GM12878 (cell line): ENCODE measurements at regions not wholly inside any gene's neighbourhood (a gene's known extent, or its start where the extent isn't known, plus 50 kb on each side); places are given as distances from the start of the nearest gene placed in this dataset.

ENCODE experiments used
- ATAC-seq: fragments of 200-7000 bp; cut with Tn5 transposase; 3 replicates; pipeline ENCODE4 v1.9.1; 2020; ENCODE audit warnings: mild to moderate bottlenecking, moderate library complexity
- BruUV-seq: library from RNA; stranded (reverse); fragments of 400-500 nt; replicated peaks from 2 replicates; lab custom pipeline; 2021; lab: Mats Ljungman, UMichigan
- CTCF ChIA-PET: fragments of 300-600 bp; sonication (Branson Sonifier 250); formaldehyde crosslinking; extraction: SDS; loops from one replicate; lab custom pipeline; 2021; ENCODE audit warnings: inconsistent platforms; lab: Yijun Ruan, JAX
- POLR2A ChIA-PET: fragments of 350-600 bp; formaldehyde crosslinking; extraction: SDS; loops from one replicate; lab custom pipeline; 2021; ENCODE audit warnings: inconsistent platforms; lab: Charles Lee
- RAD21 ChIA-PET: fragments of 300-600 bp; sonication (Branson Sonifier 250); formaldehyde crosslinking; loops from one replicate; lab custom pipeline; 2023; ENCODE audit warnings: antibody characterized with exemption; ENCODE audit not compliant: unreplicated experiment; lab: Charles Lee
- SMC1A ChIA-PET: fragments of 300-600 bp; sonication (Branson Sonifier 250); formaldehyde crosslinking; loops from one replicate; lab custom pipeline; 2023; ENCODE audit not compliant: unreplicated experiment, uncharacterized antibody; lab: Charles Lee
- DNase-seq: peaks from one replicate; pipeline ENCODE4 v3.0.0-alpha.2; 2011; ENCODE audit warnings: low read depth, low spot score
- FAIRE-seq: peaks from 3 replicates; lab custom pipeline; 2011; peaks lifted over from hg19 to GRCh38; lab: Jason Lieb, UNC
- H2AFZ ChIP-seq: 2 replicates; pipeline ENCODE4 v1.6.0; 2011; ENCODE audit warnings: low read depth, low read length, control low read depth; ENCODE audit not compliant: control insufficient read depth
- H3K27ac ChIP-seq: 2 replicates; pipeline ENCODE4 v1.5.1; 2011; ENCODE audit warnings: control low read depth; ENCODE audit not compliant: control insufficient read depth, insufficient read depth
- H3K27me3 ChIP-seq, 2 experiments: replicated peaks in 1 of 2; 2 replicates each; pipeline versions ENCODE4 v1.6.0 to v1.6.1; 2011; ENCODE audit warnings: low read length in 1 of 2; ENCODE audit not compliant: control insufficient read depth in 2 of 2, insufficient read depth in 2 of 2
- H3K36me3 ChIP-seq, 2 experiments: 2 replicates each; pipeline ENCODE4 v1.5.1; 2011; ENCODE audit warnings: low read length in 1 of 2; ENCODE audit not compliant: control insufficient read depth in 2 of 2, insufficient read depth in 2 of 2
- H3K4me1 ChIP-seq: 2 replicates; pipeline ENCODE4 v1.6.1; 2011; ENCODE audit warnings: mild to moderate bottlenecking, low read length, moderate library complexity, mixed read lengths; ENCODE audit not compliant: control insufficient read depth, insufficient read depth
- H3K4me2 ChIP-seq: 2 replicates; pipeline ENCODE4 v1.6.0; 2011; ENCODE audit warnings: control low read depth; ENCODE audit not compliant: control insufficient read depth, insufficient read depth
- H3K4me3 ChIP-seq: fragments of 200-600 bp; sonication (generic); 2 replicates; pipeline ENCODE4 v1.5.1; 2016
- H3K79me2 ChIP-seq: 2 replicates; pipeline ENCODE4 v1.6.0; 2011; ENCODE audit warnings: low read length; ENCODE audit not compliant: control insufficient read depth, insufficient read depth
- H3K9ac ChIP-seq: 2 replicates; pipeline ENCODE4 v1.8.0; 2011; ENCODE audit warnings: low read length, control low read depth, mixed read lengths; ENCODE audit not compliant: control insufficient read depth, insufficient read depth
- H3K9me3 ChIP-seq: replicated peaks from 3 replicates; pipeline ENCODE4 v1.5.1; 2011; ENCODE audit warnings: mild to moderate bottlenecking, low read length; ENCODE audit not compliant: control insufficient read depth, insufficient read depth
- H4K20me1 ChIP-seq: 2 replicates; pipeline ENCODE4 v1.6.0; 2011; ENCODE audit not compliant: control insufficient read depth, insufficient read depth
- EP300 ChIP-seq, 2 experiments: fragments of 150-350 bp in 1 of 2; IDR thresholded peaks; 2 replicates each; pipeline ENCODE4 v1.6.1; 2011 to 2012; ENCODE audit warnings: low read depth in 2 of 2, low read length in 2 of 2, borderline replicate concordance in 1 of 2, improper control_type of control experiment in 1 of 2, inconsistent platforms in 1 of 2; ENCODE audit not compliant: control insufficient read depth in 1 of 2
- HCFC1 ChIP-seq: fragments of 150-350 bp; IDR thresholded peaks from 2 replicates; pipeline ENCODE4 v1.6.1; 2014; ENCODE audit warnings: low read length
- LARP7 ChIP-seq: fragments of 450-650 bp; IDR thresholded peaks from 2 replicates; pipeline ENCODE4 v1.6.1; 2017; ENCODE audit warnings: mild to moderate bottlenecking
- REST ChIP-seq: IDR thresholded peaks from 2 replicates; pipeline ENCODE4 v1.6.1; 2012; ENCODE audit warnings: mild to moderate bottlenecking, low read depth, low read length
- TAF1 ChIP-seq: IDR thresholded peaks from 2 replicates; pipeline ENCODE4 v1.6.1; 2011; ENCODE audit warnings: mild to moderate bottlenecking, low read depth, low read length, borderline replicate concordance
- ZSCAN29 ChIP-seq: fragments of 450-650 bp; IDR thresholded peaks from 2 replicates; pipeline ENCODE4 v1.6.1; 2017; ENCODE audit warnings: mild to moderate bottlenecking, moderate library complexity
- WGBS: methylation state at CpG from one replicate; pipeline ENCODE4 v1.1.6; 2016; ENCODE audit warnings: low lambda C conversion rate; ENCODE audit not compliant: insufficient replicate concordance, insufficient coverage; ENCODE audit errors: missing lambda C conversion rate; 5-methylcytosine and 5-hydroxymethylcytosine counted together
- in situ Hi-C: fragments of 300-500 bp; cut with MboI; formaldehyde crosslinking; loops from 9 replicates; pipeline ENCODE4 v1.14.3; 2018; ENCODE audit warnings: mixed read lengths
- intact Hi-C: fragments of 100-400 bp; cut with micrococcal nuclease; formaldehyde crosslinking; loops from one replicate; pipeline ENCODE4 v1.14.2; 2022; ENCODE audit not compliant: unreplicated experiment

GRCh38 chr7:26964156-26964808 is 99.9 kb upstream of the SKAP2 start:
- no peaks in the 10 kb centered on the region for H4K20me1 ChIP-seq
- no peak overlapping the region for H3K9ac ChIP-seq
- SMC1A ChIA-PET, result no interaction called here
- CTCF ChIA-PET, result no interaction called here
- H3K4me3 ChIP-seq, result no peak overlapping the region
- in situ Hi-C loops (no loop called here), intact Hi-C loops (no loop called here)
- 2% methylated on average over 2 of the region's 2 CpGs for WGBS
- ATAC-seq, result no peak
- H3K4me2 ChIP-seq, result no peak overlapping the region
- no peaks in the 10 kb centered on the region for H3K36me3 ChIP-seq
- no peak for TF ChIP-seq ZSCAN29
- no peak for TF ChIP-seq LARP7
- TF ChIP-seq HCFC1, result no peak
- TF ChIP-seq TAF1, result no peak
- TF ChIP-seq REST, result no peak
- no peak for TF ChIP-seq EP300 (IDR thresholded peaks at IDR 0.05; ENCODE audit: borderline replicate concordance in 1 of 2, control insufficient read depth in 1 of 2, low read depth in 2 of 2, low read length in 2 of 2)
- DNase-seq, result no peak
- RAD21 ChIA-PET, result interaction anchor here (0.6 kb wide), 1 partner anchor 26 kb away, joined by 3 read pairs; no protein-coding TSS in a partner anchor
- no peaks in the 10 kb centered on the region for H3K27me3 ChIP-seq
- no peaks in the 10 kb centered on the region for H3K9me3 ChIP-seq
- no peaks in the 10 kb centered on the region for H3K79me2 ChIP-seq
- H3K4me1 ChIP-seq, result no peaks in the 10 kb centered on the region
- H2AFZ ChIP-seq, result no peak overlapping the region
- FAIRE-seq, result no peak
- no peak overlapping the region for H3K27ac ChIP-seq
- POLR2A ChIA-PET, result no interaction called here
- no TSS peak for BruUV-seq
